ENCODE measurements at regions not wholly inside any gene's neighbourhood (a gene's known extent, or its start where the extent isn't known, plus 50 kb on each side); places are given as distances from the start of the nearest gene placed in this dataset.

GRCh38 chr2:104545055-104545454 lies 308.9 kb upstream of the POU3F3 start:
- Histone ChIP-seq H3K27ac (no peak overlapping the region), H3K27me3 (no peaks in the 10 kb centered on the region), H3K4me3 (no peak overlapping the region), H3K36me3 (no peaks in the 10 kb centered on the region), H3K9me3 (no peaks in the 10 kb centered on the region), H3K4me1 (no peaks in the 10 kb centered on the region)
- no peak for DNase-seq
- TF ChIP-seq CTCF (IDR thresholded peaks at IDR 0.05): no peak
- TF ChIP-seq POLR2A (IDR thresholded peaks at IDR 0.05): no peak

GRCh38 chr2:104546537-104546936 lies 307.4 kb upstream of the POU3F3 start:
- Histone ChIP-seq H3K4me3 (no peak overlapping the region), H3K36me3 (no peaks in the 10 kb centered on the region), H3K27me3 (no peaks in the 10 kb centered on the region), H3K4me1 (no peaks in the 10 kb centered on the region), H3K9me3 (no peaks in the 10 kb centered on the region), H3K27ac (no peak overlapping the region)
- no peak for DNase-seq
- TF ChIP-seq POLR2A (IDR thresholded peaks at IDR 0.05): no peak
- no peak for TF ChIP-seq CTCF (IDR thresholded peaks at IDR 0.05)

- H3K4me3 ChIP-seq: no peak overlapping the region
- H3K36me3 ChIP-seq: no peaks in the 10 kb centered on the region
- H3K4me1 ChIP-seq: no peaks in the 10 kb centered on the region
- TF ChIP-seq POLR2A (IDR thresholded peaks at IDR 0.05) (no peak), CTCF (IDR thresholded peaks at IDR 0.05) (no peak)
- DNase-seq: no peak
- H3K27me3 ChIP-seq: no peaks in the 10 kb centered on the region
- H3K9me3 ChIP-seq: no peaks in the 10 kb centered on the region
- no peak overlapping the region for H3K27ac ChIP-seq
Measured at GRCh38 chr2:104547221-104547620, 306.7 kb upstream of the POU3F3 start.

- H3K36me3 ChIP-seq: no peaks in the 10 kb centered on the region
- DNase-seq: no peak
- H3K27me3 ChIP-seq: no peaks in the 10 kb centered on the region
- no peak overlapping the region for H3K27ac ChIP-seq
- no peak for TF ChIP-seq CTCF (IDR thresholded peaks at IDR 0.05)
- no peak for TF ChIP-seq POLR2A (IDR thresholded peaks at IDR 0.05)
- H3K4me3 ChIP-seq: no peak overlapping the region
- no peaks in the 10 kb centered on the region for H3K4me1 ChIP-seq
- H3K9me3 ChIP-seq: no peaks in the 10 kb centered on the region
Measured at GRCh38 chr2:104561251-104561650, 292.7 kb upstream of the POU3F3 start.

GRCh38 chr2:104562537-104562936 lies 291.4 kb upstream of the POU3F3 start:
- Histone ChIP-seq H3K36me3 (no peaks in the 10 kb centered on the region), H3K9me3 (no peaks in the 10 kb centered on the region), H3K27ac (no peak overlapping the region), H3K4me3 (no peak overlapping the region), H3K4me1 (no peaks in the 10 kb centered on the region), H3K27me3 (no peaks in the 10 kb centered on the region)
- no peak for DNase-seq
- TF ChIP-seq CTCF (IDR thresholded peaks at IDR 0.05) (no peak), POLR2A (IDR thresholded peaks at IDR 0.05) (no peak)

- H3K9me3 ChIP-seq: no peaks in the 10 kb centered on the region
- no peaks in the 10 kb centered on the region for H3K36me3 ChIP-seq
- no peak for DNase-seq
- H3K27ac ChIP-seq: no peak overlapping the region
- no peak for TF ChIP-seq POLR2A (IDR thresholded peaks at IDR 0.05)
- no peak for TF ChIP-seq CTCF (IDR thresholded peaks at IDR 0.05)
- no peaks in the 10 kb centered on the region for H3K4me1 ChIP-seq
- H3K27me3 ChIP-seq: no peaks in the 10 kb centered on the region
- no peak overlapping the region for H3K4me3 ChIP-seq
Measured at GRCh38 chr2:104563398-104563996, 290.4 kb upstream of the POU3F3 start.

Measured in Peyer's patch (tissue), 4 donors.